HCT116 (cell line): ENCODE measurements at regions not wholly inside any gene's neighbourhood (a gene's known extent, or its start where the extent isn't known, plus 50 kb on each side); places are given as distances from the start of the nearest gene placed in this dataset.

Experiments used
- ATAC-seq: fragments of 200-7000 bp; cut with Tn5 transposase; 2 replicates; pipeline ENCODE4 v1.9.1; 2020; ENCODE audit warnings: mild to moderate bottlenecking, moderate library complexity
- BruUV-seq: library from RNA; stranded (reverse); fragments of 400-500 nt; replicated peaks from 2 replicates; lab custom pipeline; 2021; lab: Mats Ljungman, UMichigan
- CTCF ChIA-PET: fragments of 300-600 bp; sonication (Branson Sonifier 250); formaldehyde crosslinking; loops from one replicate; lab custom pipeline; 2021; ENCODE audit warnings: antibody characterized with exemption; lab: Charles Lee
- POLR2A ChIA-PET: fragments of 300-600, 350-600 bp; sonication (Branson Sonifier 250); formaldehyde crosslinking; loops from one replicate; lab custom pipeline; 2021; ENCODE audit warnings: antibody characterized with exemption; lab: Charles Lee
- RAD21 ChIA-PET, 2 experiments: fragments of 300-600 bp; sonication (Branson Sonifier 250); formaldehyde crosslinking; loops; one replicate each; lab custom pipeline; 2023; ENCODE audit warnings: low total read pairs in 2 of 2; ENCODE audit not compliant: uncharacterized antibody in 2 of 2, unreplicated experiment in 2 of 2, low non-redundant PET in 1 of 2; lab: Charles Lee
- DNase-seq: peaks from one replicate; pipeline ENCODE4 v3.0.0-alpha.2; 2010; ENCODE audit warnings: low read depth, low spot score
- H2AFZ ChIP-seq: fragments of 200-600 bp; shearing (Covaris generic), sonication (generic); 2 replicates; pipeline ENCODE4 v1.6.1; 2017; ENCODE audit warnings: low read depth, mixed run types, mixed read lengths, antibody characterized with exemption, low read length; ENCODE audit not compliant: poor library complexity, severe bottlenecking
- H3K27ac ChIP-seq: 2 replicates; pipeline ENCODE4 v1.5.1; 2012; ENCODE audit warnings: low read depth, low read length
- H3K27me3 ChIP-seq: fragments of 200-600 bp; sonication (generic); 2 replicates; pipeline ENCODE4 v1.6.1; 2016; ENCODE audit warnings: mixed run types, low read length, mixed read lengths; ENCODE audit not compliant: insufficient read depth
- H3K36me3 ChIP-seq, 2 experiments: fragments of 200-500 bp in 1 of 2; fragments of 200-600 bp in 1 of 2; sonication (Bioruptor generic) in 1 of 2; sonication (generic) in 1 of 2; 2 replicates each; pipeline versions ENCODE4 v1.5.1 to v1.6.1; 2014 to 2016; ENCODE audit warnings: low read length in 2 of 2, inconsistent platforms in 1 of 2, mixed read lengths in 1 of 2, mixed run types in 1 of 2; ENCODE audit not compliant: insufficient read depth in 2 of 2, control insufficient read depth in 1 of 2
- H3K4me1 ChIP-seq, 2 experiments: fragments of 200-600 bp in 1 of 2; sonication (generic) in 1 of 2; 2 replicates each; pipeline versions ENCODE4 v1.5.1 to v1.6.1; 2012 to 2017; ENCODE audit warnings: low read length in 2 of 2, inconsistent platforms in 1 of 2, mild to moderate bottlenecking in 1 of 2, mixed read lengths in 1 of 2, mixed run types in 1 of 2, moderate library complexity in 1 of 2; ENCODE audit not compliant: insufficient read depth in 2 of 2, control insufficient read depth in 1 of 2
- H3K4me2 ChIP-seq: fragments of 200-600 bp; sonication (generic); 2 replicates; pipeline ENCODE4 v1.6.1; 2017; ENCODE audit warnings: mixed run types, low read length, mixed read lengths
- H3K4me3 ChIP-seq, 2 experiments: fragments of 200-600 bp in 1 of 2; sonication (generic) in 1 of 2; replicated peaks in 1 of 2; 2 replicates each; pipeline ENCODE4 v1.5.1; 2011 to 2016; ENCODE audit warnings: low read length in 2 of 2, control low read depth in 1 of 2, low read depth in 1 of 2, mild to moderate bottlenecking in 1 of 2, mixed read lengths in 1 of 2, mixed run types in 1 of 2
- H3K79me2 ChIP-seq: fragments of 200-600 bp; sonication (generic); 2 replicates; pipeline ENCODE4 v1.6.1; 2017; ENCODE audit warnings: mild to moderate bottlenecking, mixed run types, low read length, moderate library complexity, mixed read lengths; ENCODE audit not compliant: insufficient read depth
- H3K9ac ChIP-seq: fragments of 200-600 bp; sonication (generic); 2 replicates; pipeline ENCODE4 v1.6.1; 2016; ENCODE audit warnings: low read length, mixed read lengths
- H3K9me2 ChIP-seq: fragments of 200-600 bp; sonication (generic), shearing (Covaris generic); 2 replicates; pipeline ENCODE4 v1.6.1; 2017; ENCODE audit warnings: mixed run types, mild to moderate bottlenecking, moderate library complexity; ENCODE audit not compliant: insufficient read depth
- H3K9me3 ChIP-seq, 2 experiments: fragments of 200-500 bp in 1 of 2; fragments of 200-600 bp in 1 of 2; sonication (Bioruptor generic) in 1 of 2; sonication (generic) in 1 of 2; 2 replicates each; pipeline ENCODE4 v1.6.1; 2014 to 2017; ENCODE audit warnings: low read length in 2 of 2, mixed read lengths in 2 of 2, inconsistent platforms in 1 of 2, low read depth in 1 of 2, mild to moderate bottlenecking in 1 of 2, mixed run types in 1 of 2, moderate library complexity in 1 of 2; ENCODE audit not compliant: control insufficient read depth in 1 of 2, insufficient read depth in 1 of 2
- H4K20me1 ChIP-seq: fragments of 200-600 bp; sonication (generic), shearing (Covaris generic); 2 replicates; pipeline ENCODE4 v1.6.1; 2017; ENCODE audit warnings: mixed run types, mild to moderate bottlenecking, moderate library complexity; ENCODE audit not compliant: insufficient read depth
- CBX3 ChIP-seq: IDR thresholded peaks from 2 replicates; pipeline ENCODE4 v1.6.1; 2012; ENCODE audit warnings: low read depth
- EGR1 ChIP-seq: IDR thresholded peaks from 2 replicates; pipeline ENCODE4 v1.6.1; 2012; ENCODE audit warnings: low read depth
- FOSL1 ChIP-seq: IDR thresholded peaks from 2 replicates; pipeline ENCODE4 v1.6.1; 2012; ENCODE audit warnings: low read depth
- JUND ChIP-seq: IDR thresholded peaks from 2 replicates; pipeline ENCODE4 v1.6.1; 2012
- POLR2AphosphoS5 ChIP-seq: IDR thresholded peaks from 2 replicates; pipeline ENCODE4 v1.6.1; 2011; ENCODE audit warnings: mild to moderate bottlenecking, low read depth, low read length, moderate library complexity
- RAD21 ChIP-seq: IDR thresholded peaks from 2 replicates; pipeline ENCODE4 v1.6.1; 2012; ENCODE audit warnings: low read depth, mild to moderate bottlenecking
- SIN3A ChIP-seq: IDR thresholded peaks from 2 replicates; pipeline ENCODE4 v1.6.1; 2012; ENCODE audit warnings: low read depth
- SP1 ChIP-seq: IDR thresholded peaks from 2 replicates; pipeline ENCODE4 v1.6.1; 2012; ENCODE audit warnings: low read depth
- SRF ChIP-seq: IDR thresholded peaks from 2 replicates; pipeline ENCODE4 v1.6.1; 2012; ENCODE audit warnings: low read depth
- TCF7L2 ChIP-seq: IDR thresholded peaks from 2 replicates; pipeline ENCODE4 v1.7.0; 2011; ENCODE audit warnings: borderline replicate concordance, inconsistent platforms; ENCODE audit not compliant: insufficient read depth, insufficient read length; ENCODE audit errors: extremely low read depth
- YY1 ChIP-seq: IDR thresholded peaks from 2 replicates; pipeline ENCODE4 v1.6.1; 2011; ENCODE audit warnings: low read length, low read depth, moderate library complexity, mild to moderate bottlenecking; ENCODE audit not compliant: insufficient replicate concordance; ENCODE audit errors: extremely low read depth
- ZBTB33 ChIP-seq: IDR thresholded peaks from 2 replicates; pipeline ENCODE4 v1.6.1; 2011; ENCODE audit warnings: mild to moderate bottlenecking, low read length, moderate library complexity; ENCODE audit not compliant: insufficient replicate concordance; ENCODE audit errors: extremely low read depth
- ZNF274 ChIP-seq: fragments of 200-500 bp; sonication (Bioruptor generic); IDR thresholded peaks from 2 replicates; pipeline ENCODE4 v1.6.1; 2014; ENCODE audit warnings: mild to moderate bottlenecking, low read depth, low read length, inconsistent platforms
- intact Hi-C: fragments of 100-400 bp; cut with micrococcal nuclease; formaldehyde crosslinking; loops from 2 replicates; pipeline ENCODE4 v1.10.0; 2022
- TF ChIP-seq, protein P1 (sequence below), 3 experiments: fragments of 200-600 bp in 1 of 3; sonication (generic) in 1 of 3; IDR thresholded peaks in 2 of 3; conservative IDR thresholded peaks in 1 of 3; 2 replicates each; pipeline ENCODE4 v1.5.1; 2012 to 2017; ENCODE audit warnings: low read depth in 2 of 3, low read length in 2 of 3, antibody characterized with exemption in 1 of 3, borderline replicate concordance in 1 of 3, control low read depth in 1 of 3, mild to moderate bottlenecking in 1 of 3, mixed read lengths in 1 of 3, mixed run types in 1 of 3, moderate library complexity in 1 of 3; ENCODE audit not compliant: insufficient read depth in 1 of 3

DNA sequence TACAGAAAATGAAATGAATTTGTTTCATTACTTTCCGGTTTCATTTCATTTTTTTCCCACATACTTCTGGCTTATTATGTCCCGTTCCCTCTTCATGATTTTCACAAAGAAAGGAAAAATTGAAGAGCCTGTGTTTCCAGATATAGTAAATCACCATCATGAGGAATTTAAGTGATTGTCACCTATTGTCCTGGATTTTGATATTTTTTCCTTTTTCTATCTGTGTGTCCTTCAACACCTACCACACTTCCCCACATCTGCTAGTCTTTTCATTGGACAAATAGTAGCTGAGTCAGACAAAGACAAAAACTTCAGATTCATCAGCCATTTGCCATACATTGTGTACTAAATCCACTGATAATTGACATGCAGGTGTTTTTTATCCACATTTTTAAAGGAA lies 258.2 kb upstream of the HSF2 start:
- ChIA-PET POLR2A (no interaction called here), CTCF (no interaction called here), RAD21 (no interaction called here)
- H3K9me3 ChIP-seq: no peaks in the 10 kb centered on the region
- ATAC-seq (no peak), DNase-seq (no peak)
- H3K4me3 ChIP-seq: no peak overlapping the region
- H3K9ac ChIP-seq: no peak overlapping the region
- BruUV-seq: no TSS peak
- H3K4me1 ChIP-seq: no peaks in the 10 kb centered on the region
- no peaks in the 10 kb centered on the region for H3K79me2 ChIP-seq
- intact Hi-C loops: no loop called here
- no peaks in the 10 kb centered on the region for H3K27me3 ChIP-seq
- peak overlapping the region; percentile 82 for H2AFZ ChIP-seq
- no peak overlapping the region for H3K27ac ChIP-seq
- H3K36me3 ChIP-seq: no peaks in the 10 kb centered on the region
- TF ChIP-seq SIN3A: no peak
- no peak for TF ChIP-seq RAD21
- TF ChIP-seq FOSL1: no peak
- TF ChIP-seq POLR2AphosphoS5: no peak
- TF ChIP-seq ZNF274: no peak
- no peak for TF ChIP-seq YY1
- no peak for TF ChIP-seq EGR1
- TF ChIP-seq JUND: no peak
- no peak for TF ChIP-seq ZBTB33
- TF ChIP-seq SRF: no peak
- no peak for TF ChIP-seq CBX3
- no peak for TF ChIP-seq TCF7L2
- TF ChIP-seq, protein P1, sequence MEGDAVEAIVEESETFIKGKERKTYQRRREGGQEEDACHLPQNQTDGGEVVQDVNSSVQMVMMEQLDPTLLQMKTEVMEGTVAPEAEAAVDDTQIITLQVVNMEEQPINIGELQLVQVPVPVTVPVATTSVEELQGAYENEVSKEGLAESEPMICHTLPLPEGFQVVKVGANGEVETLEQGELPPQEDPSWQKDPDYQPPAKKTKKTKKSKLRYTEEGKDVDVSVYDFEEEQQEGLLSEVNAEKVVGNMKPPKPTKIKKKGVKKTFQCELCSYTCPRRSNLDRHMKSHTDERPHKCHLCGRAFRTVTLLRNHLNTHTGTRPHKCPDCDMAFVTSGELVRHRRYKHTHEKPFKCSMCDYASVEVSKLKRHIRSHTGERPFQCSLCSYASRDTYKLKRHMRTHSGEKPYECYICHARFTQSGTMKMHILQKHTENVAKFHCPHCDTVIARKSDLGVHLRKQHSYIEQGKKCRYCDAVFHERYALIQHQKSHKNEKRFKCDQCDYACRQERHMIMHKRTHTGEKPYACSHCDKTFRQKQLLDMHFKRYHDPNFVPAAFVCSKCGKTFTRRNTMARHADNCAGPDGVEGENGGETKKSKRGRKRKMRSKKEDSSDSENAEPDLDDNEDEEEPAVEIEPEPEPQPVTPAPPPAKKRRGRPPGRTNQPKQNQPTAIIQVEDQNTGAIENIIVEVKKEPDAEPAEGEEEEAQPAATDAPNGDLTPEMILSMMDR (IDR thresholded peaks at IDR 0.05 in 2 of 3, conservative IDR thresholded peaks at IDR 0.05 in 1 of 3; ENCODE audit: borderline replicate concordance in 1 of 3, insufficient read depth in 1 of 3, low read depth in 2 of 3, low read length in 2 of 3): no peak
- TF ChIP-seq SP1: no peak
- no peaks in the 10 kb centered on the region for H4K20me1 ChIP-seq
- no peak overlapping the region for H3K4me2 ChIP-seq
- H3K9me2 ChIP-seq: no peaks in the 10 kb centered on the region
